Fibroblast of mammary gland (primary cell): ENCODE measurements at regions not wholly inside any gene's neighbourhood (a gene's known extent, or its start where the extent isn't known, plus 50 kb on each side); places are given as distances from the start of the nearest gene placed in this dataset.
"Not testable (repeated sequence)": the region's sequence is repeated elsewhere in the genome, so short reads cannot be mapped to it uniquely, and the experiment has no call there.

Source experiments
- DNase-seq: peaks from one replicate; pipeline ENCODE4 v3.0.0-alpha.2; 2010; ENCODE audit warnings: low read depth
- H3K4me3 ChIP-seq: 2 replicates; pipeline ENCODE4 v1.5.1; 2011; ENCODE audit warnings: low read depth, mild to moderate bottlenecking, low read length, moderate library complexity; ENCODE audit not compliant: control insufficient read depth
- CTCF ChIP-seq: conservative IDR thresholded peaks from 2 replicates; pipeline ENCODE4 v1.5.1; 2011; ENCODE audit warnings: low read depth, low read length, inconsistent platforms; ENCODE audit not compliant: control insufficient read depth, insufficient read depth

GRCh38 chr14:106335110-106335429, 808.7 kb downstream of the TMEM121 start:
- not testable (repeated sequence) for DNase-seq, H3K4me3 ChIP-seq

GRCh38 chr14:106338775-106339174, 812.4 kb downstream of the TMEM121 start:
- DNase-seq, H3K4me3 ChIP-seq: not testable (repeated sequence)

GRCh38 chr14:106340658-106341057, 814.3 kb downstream of the TMEM121 start:
- not testable (repeated sequence) for DNase-seq, H3K4me3 ChIP-seq

GRCh38 chr14:106341161-106341560, 814.8 kb downstream of the TMEM121 start:
- not testable (repeated sequence) for DNase-seq, H3K4me3 ChIP-seq

- no peak overlapping the region for H3K4me3 ChIP-seq
- no peak for DNase-seq
- TF ChIP-seq CTCF, result no peak
These were observed 817.2 kb downstream of the TMEM121 start for GRCh38 chr14:106343626-106344025.

GRCh38 chr14:106344065-106344614, 817.8 kb downstream of the TMEM121 start:
- H3K4me3 ChIP-seq, DNase-seq: not testable (repeated sequence)

- not testable (repeated sequence) for H3K4me3 ChIP-seq, DNase-seq
These were observed 818.6 kb downstream of the TMEM121 start for GRCh38 chr14:106344791-106345479.

- TF ChIP-seq CTCF, result no peak
- no peak overlapping the region for H3K4me3 ChIP-seq
- DNase-seq, result no peak
These were observed 819.7 kb downstream of the TMEM121 start for GRCh38 chr14:106346084-106346483.

- H3K4me3 ChIP-seq, result no peak overlapping the region
- no peak for TF ChIP-seq CTCF
These were observed 820.3 kb downstream of the TMEM121 start for GRCh38 chr14:106346534-106347290.

GRCh38 chr14:106347291-106347778, 821.0 kb downstream of the TMEM121 start:
- no peak for DNase-seq
- TF ChIP-seq CTCF, result no peak
- no peak overlapping the region for H3K4me3 ChIP-seq

More at GRCh38 chr14:106346534-106347290, 820.3 kb downstream of the TMEM121 start:
- DNase-seq, result no peak
